Cardiac muscle cell (in vitro differentiated cells and primary cell): ENCODE measurements at regions not wholly inside any gene's neighbourhood (a gene's known extent, or its start where the extent isn't known, plus 50 kb on each side); places are given as distances from the start of the nearest gene placed in this dataset.

Experiments used
- DNase-seq, 2 donors: peaks; one replicate each; pipeline versions ENCODE4 v3.0.0 to v3.0.0-alpha.2; 2010 to 2017; ENCODE audit warnings: low read depth in 1 of 2, low spot score in 1 of 2
- H3K27ac ChIP-seq: fragments of 200-600 bp; sonication (generic); 2 replicates; pipeline ENCODE4 v1.5.1; 2016
- H3K27me3 ChIP-seq: fragments of 200-600 bp; sonication (generic); 2 replicates; pipeline ENCODE4 v1.6.0; 2016; ENCODE audit warnings: control low read depth
- H3K36me3 ChIP-seq: fragments of 200-600 bp; sonication (generic); 2 replicates; pipeline ENCODE4 v1.5.1; 2016; ENCODE audit warnings: control low read depth
- H3K4me1 ChIP-seq: fragments of 200-600 bp; sonication (generic); 2 replicates; pipeline ENCODE4 v1.8.1; 2017; ENCODE audit warnings: low read depth, mild to moderate bottlenecking, mixed run types
- H3K4me3 ChIP-seq: fragments of 200-600 bp; sonication (generic); 2 replicates; pipeline ENCODE4 v1.5.1; 2016; ENCODE audit warnings: mild to moderate bottlenecking
- H3K9me3 ChIP-seq: fragments of 200-600 bp; sonication (generic); 2 replicates; pipeline ENCODE4 v1.5.1; 2017; ENCODE audit warnings: low read depth, mild to moderate bottlenecking, control low read depth
- TF ChIP-seq, protein P1 (sequence below): IDR thresholded peaks from 2 replicates; pipeline ENCODE4 v1.5.1; 2012; ENCODE audit warnings: low read depth, mild to moderate bottlenecking, low read length

GRCh38 chr3:189512039-189512438, 119.2 kb upstream of the TP63 start:
- H3K36me3 ChIP-seq, result no peaks in the 10 kb centered on the region

DNA sequence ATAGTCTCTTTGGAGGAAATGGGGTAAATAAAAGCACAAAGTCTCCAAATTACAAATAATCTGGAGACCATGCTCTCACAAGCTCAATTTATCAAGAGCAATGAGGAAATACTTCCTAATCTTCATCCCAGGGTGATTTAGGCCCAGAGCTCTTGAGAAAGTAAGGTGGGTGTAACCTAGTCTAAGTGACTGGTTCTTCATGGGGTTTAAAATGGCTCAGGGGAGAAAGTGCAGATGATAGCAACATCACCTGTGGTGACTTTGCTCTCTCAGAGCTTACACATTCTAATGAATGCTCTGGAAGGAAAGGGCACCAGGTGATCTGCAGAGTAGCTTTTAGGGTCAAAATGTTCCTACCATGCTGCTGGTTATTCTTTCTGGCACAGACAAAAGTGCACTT, 118.4 kb upstream of the TP63 start:
- H3K27ac ChIP-seq, result no peak overlapping the region
- no peak overlapping the region for H3K4me3 ChIP-seq
- H3K4me1 ChIP-seq, result no peaks in the 10 kb centered on the region
- TF ChIP-seq, protein P1, sequence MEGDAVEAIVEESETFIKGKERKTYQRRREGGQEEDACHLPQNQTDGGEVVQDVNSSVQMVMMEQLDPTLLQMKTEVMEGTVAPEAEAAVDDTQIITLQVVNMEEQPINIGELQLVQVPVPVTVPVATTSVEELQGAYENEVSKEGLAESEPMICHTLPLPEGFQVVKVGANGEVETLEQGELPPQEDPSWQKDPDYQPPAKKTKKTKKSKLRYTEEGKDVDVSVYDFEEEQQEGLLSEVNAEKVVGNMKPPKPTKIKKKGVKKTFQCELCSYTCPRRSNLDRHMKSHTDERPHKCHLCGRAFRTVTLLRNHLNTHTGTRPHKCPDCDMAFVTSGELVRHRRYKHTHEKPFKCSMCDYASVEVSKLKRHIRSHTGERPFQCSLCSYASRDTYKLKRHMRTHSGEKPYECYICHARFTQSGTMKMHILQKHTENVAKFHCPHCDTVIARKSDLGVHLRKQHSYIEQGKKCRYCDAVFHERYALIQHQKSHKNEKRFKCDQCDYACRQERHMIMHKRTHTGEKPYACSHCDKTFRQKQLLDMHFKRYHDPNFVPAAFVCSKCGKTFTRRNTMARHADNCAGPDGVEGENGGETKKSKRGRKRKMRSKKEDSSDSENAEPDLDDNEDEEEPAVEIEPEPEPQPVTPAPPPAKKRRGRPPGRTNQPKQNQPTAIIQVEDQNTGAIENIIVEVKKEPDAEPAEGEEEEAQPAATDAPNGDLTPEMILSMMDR, result no peak
- no peak for DNase-seq
- H3K27me3 ChIP-seq, result no peaks in the 10 kb centered on the region
- no peaks in the 10 kb centered on the region for H3K9me3 ChIP-seq
- no peaks in the 10 kb centered on the region for H3K36me3 ChIP-seq

More at GRCh38 chr3:189512039-189512438, 119.2 kb upstream of the TP63 start:
- TF ChIP-seq, protein P1, result no peak
- Histone ChIP-seq H3K9me3 (no peaks in the 10 kb centered on the region), H3K4me3 (no peak overlapping the region), H3K4me1 (no peaks in the 10 kb centered on the region), H3K27me3 (no peaks in the 10 kb centered on the region), H3K27ac (no peak overlapping the region)
- DNase-seq, result no peak

- DNase-seq, result no peak
- no peaks in the 10 kb centered on the region for H3K27me3 ChIP-seq
- H3K36me3 ChIP-seq, result no peaks in the 10 kb centered on the region
- H3K9me3 ChIP-seq, result no peaks in the 10 kb centered on the region
- no peak overlapping the region for H3K27ac ChIP-seq
- TF ChIP-seq, protein P1, result no peak
- no peaks in the 10 kb centered on the region for H3K4me1 ChIP-seq
- no peak overlapping the region for H3K4me3 ChIP-seq
Observed at GRCh38 chr3:189513281-189514117, 117.7 kb upstream of the TP63 start.

- H3K9me3 ChIP-seq, result no peaks in the 10 kb centered on the region
- DNase-seq, result no peak
- H3K27me3 ChIP-seq, result no peaks in the 10 kb centered on the region
- H3K27ac ChIP-seq, result no peak overlapping the region
- no peak overlapping the region for H3K4me3 ChIP-seq
- H3K36me3 ChIP-seq, result no peaks in the 10 kb centered on the region
- TF ChIP-seq, protein P1, result no peak
- H3K4me1 ChIP-seq, result no peaks in the 10 kb centered on the region
Observed at GRCh38 chr3:189516039-189516438, 115.2 kb upstream of the TP63 start.

DNA sequence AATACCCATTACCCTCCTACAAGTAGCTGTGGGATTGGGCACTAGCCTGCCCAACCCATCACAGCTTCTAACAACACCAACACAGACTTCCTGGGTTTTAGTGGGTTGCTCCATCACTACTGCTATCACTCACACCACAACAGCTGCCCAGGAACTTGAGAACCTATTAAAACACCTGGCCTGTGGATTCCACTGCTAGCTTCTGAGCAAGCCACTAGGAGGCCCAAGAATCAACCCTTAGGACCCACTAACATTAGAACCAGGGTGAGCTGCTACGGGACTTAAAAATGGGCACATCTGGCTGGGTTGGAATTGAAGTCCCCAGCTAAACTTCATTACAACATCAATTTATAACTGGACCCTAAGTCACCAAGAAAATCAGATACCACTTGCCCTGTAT, 113.2 kb upstream of the TP63 start:
- Histone ChIP-seq H3K27me3 (no peaks in the 10 kb centered on the region), H3K27ac (no peak overlapping the region), H3K4me3 (no peak overlapping the region), H3K9me3 (no peaks in the 10 kb centered on the region), H3K36me3 (no peaks in the 10 kb centered on the region), H3K4me1 (no peaks in the 10 kb centered on the region)
- no peak for DNase-seq
- TF ChIP-seq, protein P1, result no peak
